Mucosa of rectum (tissue), 2 donors: ENCODE measurements at regions not wholly inside any gene's neighbourhood (a gene's known extent, or its start where the extent isn't known, plus 50 kb on each side); places are given as distances from the start of the nearest gene placed in this dataset.
A peak's percentile ranks its signal among the peaks of the same experiment; 100 is the strongest.
"Not testable (repeated sequence)": the region's sequence is repeated elsewhere in the genome, so short reads cannot be mapped to it uniquely, and the experiment has no call there.

Source experiments
- H3K27ac ChIP-seq, 2 donors: one replicate each; pipeline ENCODE4 v1.7.0; 2013; ENCODE audit warnings: inconsistent platforms in 2 of 2, low read depth in 2 of 2, low read length in 2 of 2
- H3K27me3 ChIP-seq, 2 donors: one replicate each; pipeline ENCODE4 v1.7.0; 2013; ENCODE audit warnings: low read length in 2 of 2; ENCODE audit not compliant: control insufficient read depth in 2 of 2, insufficient read depth in 2 of 2
- H3K36me3 ChIP-seq, 2 donors: one replicate each; pipeline ENCODE4 v1.7.0; 2013; ENCODE audit warnings: low read length in 2 of 2; ENCODE audit not compliant: control insufficient read depth in 2 of 2, insufficient read depth in 2 of 2
- H3K4me1 ChIP-seq, 2 donors: one replicate each; pipeline ENCODE4 v1.7.0; 2013; ENCODE audit warnings: low read length in 2 of 2, mild to moderate bottlenecking in 1 of 2; ENCODE audit not compliant: control insufficient read depth in 2 of 2, insufficient read depth in 2 of 2
- H3K4me3 ChIP-seq, 2 donors: one replicate each; pipeline ENCODE4 v1.7.0; 2013; ENCODE audit warnings: low read length in 2 of 2
- H3K9ac ChIP-seq, 2 donors: one replicate each; pipeline ENCODE4 v1.7.0; 2013; ENCODE audit warnings: low read length in 2 of 2, low read depth in 1 of 2, mild to moderate bottlenecking in 1 of 2
- H3K9me3 ChIP-seq, 2 donors: one replicate each; pipeline ENCODE4 v1.7.0; 2013; ENCODE audit warnings: low read length in 2 of 2; ENCODE audit not compliant: control insufficient read depth in 2 of 2
- donor health status: healthy.
- donor health status: Normal muscosa, but diverticular disease.

DNA sequence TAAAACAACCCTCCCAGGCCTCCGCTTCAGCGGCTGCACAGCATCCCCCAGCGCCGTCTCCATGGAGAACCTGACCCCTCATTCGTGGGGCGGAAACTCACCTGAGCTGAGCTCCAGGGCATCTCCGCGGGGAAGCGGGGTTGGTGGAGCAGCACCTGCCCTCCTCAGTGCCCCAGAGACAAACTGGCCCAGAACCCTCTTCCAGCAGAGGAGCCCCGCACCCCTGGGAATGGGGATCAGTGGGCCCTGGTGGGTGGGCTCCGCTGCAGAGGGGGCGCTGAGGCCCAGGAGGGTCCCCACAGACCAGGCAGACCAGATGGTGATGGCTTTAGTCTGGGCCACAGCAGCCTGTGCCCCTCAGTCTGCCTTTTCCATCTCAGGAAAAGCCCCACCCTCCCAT is 261.2 kb downstream of the ADGRD1 start:
- not testable (repeated sequence) for H3K4me1 ChIP-seq, H3K36me3 ChIP-seq, H3K27me3 ChIP-seq

DNA sequence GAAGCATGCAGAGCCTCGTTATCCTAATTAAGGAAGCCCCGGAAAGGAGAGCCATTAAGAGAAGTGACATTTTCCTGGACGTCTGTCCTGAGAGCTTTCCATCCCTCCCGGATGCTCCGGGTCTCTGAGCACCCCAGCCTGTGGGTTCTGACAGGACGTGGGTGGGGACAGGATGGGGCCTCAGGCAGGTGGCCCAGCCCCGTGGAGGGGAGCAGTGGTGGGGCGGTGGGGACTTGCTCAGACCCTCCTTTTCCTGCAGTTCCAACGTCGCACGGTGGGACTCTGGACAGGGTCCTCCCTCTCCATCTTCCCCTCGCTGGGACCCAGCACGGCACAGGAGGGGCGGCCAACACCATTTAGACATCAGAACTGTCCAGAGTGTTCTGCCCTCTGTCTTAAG is 262.9 kb downstream of the ADGRD1 start:
- H3K36me3 ChIP-seq, H3K4me1 ChIP-seq, H3K27ac ChIP-seq, H3K9ac ChIP-seq, H3K9me3 ChIP-seq, H3K4me3 ChIP-seq, H3K27me3 ChIP-seq: not testable (repeated sequence)

More for the DNA sequence above, 261.2 kb downstream of the ADGRD1 start:
- not testable (repeated sequence) for H3K9me3 ChIP-seq, H3K9ac ChIP-seq, H3K4me3 ChIP-seq, H3K27ac ChIP-seq

GRCh38 chr12:131217024-131217586 is 263.4 kb downstream of the ADGRD1 start:
- H3K9me3 ChIP-seq: no peaks in the 10 kb centered on the region
- H3K4me3 ChIP-seq: no peak overlapping the region
- peaks cover 0 to 8% of the 10 kb centered on the region in 2 donors for H3K4me1 ChIP-seq
- peaks cover 2 to 5% of the 10 kb centered on the region in 2 donors for H3K27me3 ChIP-seq
- H3K9ac ChIP-seq: no peak overlapping the region
- H3K36me3 ChIP-seq: no peaks in the 10 kb centered on the region
- no peak overlapping the region for H3K27ac ChIP-seq

DNA sequence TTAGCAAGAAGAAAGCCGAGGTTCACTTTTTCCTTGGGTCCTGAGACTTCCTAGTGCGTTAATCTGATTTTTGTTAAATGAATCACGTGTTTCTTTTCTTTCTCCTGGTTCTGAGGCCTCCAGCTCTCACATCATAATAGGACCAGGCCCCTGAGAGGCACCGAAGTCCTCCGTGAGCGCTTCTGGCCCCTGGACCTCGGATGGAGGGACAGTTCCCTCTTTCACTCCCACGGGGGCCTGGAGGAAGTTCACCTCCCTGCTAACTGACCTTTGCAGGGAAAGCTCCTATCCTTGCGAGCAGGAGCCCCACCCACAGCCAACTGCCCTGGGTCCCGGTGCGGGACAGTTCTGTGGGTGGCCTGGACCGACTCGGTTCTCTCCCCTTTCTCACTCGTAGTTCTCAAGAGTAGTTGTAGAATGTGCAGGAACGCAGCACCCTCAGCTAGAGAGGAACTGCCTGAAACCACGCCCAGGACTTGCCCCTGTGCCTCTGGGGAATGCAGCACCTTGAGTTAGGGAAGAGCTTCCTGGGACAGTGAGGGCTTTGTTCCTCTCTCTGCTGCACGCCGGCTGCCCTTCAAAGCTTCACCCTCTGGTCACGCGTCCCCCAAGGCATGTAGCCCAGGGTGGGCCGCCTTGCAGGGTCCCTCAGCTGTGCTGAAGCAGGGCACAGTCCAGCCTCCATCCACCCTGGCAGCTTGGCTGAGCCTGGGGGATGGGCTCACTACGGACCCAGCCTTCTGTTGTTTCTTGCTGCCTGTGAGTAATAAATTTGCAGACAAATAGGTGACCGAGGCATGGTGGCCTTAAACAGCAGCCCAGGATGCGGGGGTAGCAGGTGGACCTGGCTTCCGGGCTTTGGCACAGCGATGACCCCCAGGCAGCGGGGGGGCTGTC is 264.6 kb downstream of the ADGRD1 start:
- Histone ChIP-seq H3K9ac (no peak overlapping the region), H3K36me3 (no peaks in the 10 kb centered on the region), H3K27ac (no peak overlapping the region), H3K27me3 (peaks cover 2 to 5% of the 10 kb centered on the region in 2 donors), H3K4me1 (peaks cover 8% of the 10 kb centered on the region in 2 donors), H3K9me3 (no peaks in the 10 kb centered on the region), H3K4me3 (no peak overlapping the region)

DNA sequence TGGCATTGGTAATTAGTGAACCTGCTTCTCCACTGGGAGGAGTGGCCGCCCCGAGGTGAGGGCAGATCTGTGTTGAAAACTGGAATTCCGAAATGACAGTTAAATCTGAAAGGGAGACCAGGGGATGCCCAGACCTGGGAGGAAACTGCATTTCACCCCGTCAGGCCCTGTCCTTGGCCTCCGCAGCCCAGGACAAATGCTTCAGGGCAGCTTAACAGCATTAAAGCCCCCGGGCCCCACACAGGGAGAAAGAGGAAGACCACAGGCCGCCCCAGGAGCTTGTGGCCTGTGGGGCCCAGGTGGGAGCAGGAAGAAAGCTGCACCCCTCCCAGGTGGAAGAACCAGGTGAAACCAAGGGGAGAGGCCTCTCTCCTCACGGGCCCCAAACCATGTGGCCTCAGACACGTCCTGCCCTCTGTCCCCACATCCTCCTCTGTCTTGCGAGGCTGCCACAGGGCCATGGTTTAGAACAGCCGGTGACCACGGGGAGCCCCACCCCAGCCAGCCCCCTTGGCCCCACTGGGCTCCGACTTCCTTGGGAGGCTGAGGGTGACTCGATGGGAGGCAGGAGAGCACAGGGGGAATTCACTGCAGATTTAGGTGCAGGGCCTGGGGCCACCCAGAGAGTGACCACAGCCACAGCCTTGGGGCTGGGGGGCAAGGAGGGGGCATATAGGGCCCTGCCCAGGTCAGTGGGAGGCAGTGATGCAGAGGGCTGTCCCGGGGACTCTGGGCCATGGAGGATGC is 265.4 kb downstream of the ADGRD1 start:
- H3K4me3 ChIP-seq: no peak overlapping the region
- no peaks in the 10 kb centered on the region for H3K9me3 ChIP-seq
- H3K27me3 ChIP-seq: peaks cover 2 to 5% of the 10 kb centered on the region in 2 donors
- no peak overlapping the region for H3K9ac ChIP-seq
- H3K27ac ChIP-seq: no peak overlapping the region
- H3K36me3 ChIP-seq: no peaks in the 10 kb centered on the region
- H3K4me1 ChIP-seq: peaks cover 8% of the 10 kb centered on the region in 2 donors

GRCh38 chr12:131219670-131220330 is 266.1 kb downstream of the ADGRD1 start:
- H3K4me1 ChIP-seq: peaks cover 8% of the 10 kb centered on the region in 2 donors
- peaks cover 2 to 5% of the 10 kb centered on the region in 2 donors for H3K27me3 ChIP-seq
- H3K27ac ChIP-seq: no peak overlapping the region
- no peaks in the 10 kb centered on the region for H3K36me3 ChIP-seq
- H3K9ac ChIP-seq: no peak overlapping the region
- no peak overlapping the region for H3K4me3 ChIP-seq
- no peaks in the 10 kb centered on the region for H3K9me3 ChIP-seq

DNA sequence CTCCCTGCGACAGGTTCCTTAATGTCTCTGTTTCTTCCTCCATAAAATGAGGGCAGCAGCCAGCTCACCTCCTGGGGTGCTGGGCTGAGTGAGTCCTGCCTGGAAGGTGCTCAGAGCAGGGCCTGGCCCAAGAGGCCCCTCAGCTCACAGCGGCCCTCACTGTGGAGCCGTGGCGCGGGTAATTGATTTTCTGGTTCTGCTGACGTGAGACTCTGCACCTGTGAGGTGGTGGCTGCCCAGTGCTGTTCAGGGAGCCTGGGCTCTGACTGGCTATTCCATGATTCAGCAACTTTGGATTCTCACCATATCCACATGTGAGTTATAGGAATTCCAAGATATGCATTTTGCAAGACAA is 266.6 kb downstream of the ADGRD1 start:
- Histone ChIP-seq H3K9me3 (no peaks in the 10 kb centered on the region), H3K9ac (no peak overlapping the region), H3K27ac (no peak overlapping the region), H3K4me1 (peaks cover 8% of the 10 kb centered on the region in 2 donors), H3K4me3 (no peak overlapping the region), H3K27me3 (peaks cover 2 to 5% of the 10 kb centered on the region in 2 donors), H3K36me3 (no peaks in the 10 kb centered on the region)

DNA sequence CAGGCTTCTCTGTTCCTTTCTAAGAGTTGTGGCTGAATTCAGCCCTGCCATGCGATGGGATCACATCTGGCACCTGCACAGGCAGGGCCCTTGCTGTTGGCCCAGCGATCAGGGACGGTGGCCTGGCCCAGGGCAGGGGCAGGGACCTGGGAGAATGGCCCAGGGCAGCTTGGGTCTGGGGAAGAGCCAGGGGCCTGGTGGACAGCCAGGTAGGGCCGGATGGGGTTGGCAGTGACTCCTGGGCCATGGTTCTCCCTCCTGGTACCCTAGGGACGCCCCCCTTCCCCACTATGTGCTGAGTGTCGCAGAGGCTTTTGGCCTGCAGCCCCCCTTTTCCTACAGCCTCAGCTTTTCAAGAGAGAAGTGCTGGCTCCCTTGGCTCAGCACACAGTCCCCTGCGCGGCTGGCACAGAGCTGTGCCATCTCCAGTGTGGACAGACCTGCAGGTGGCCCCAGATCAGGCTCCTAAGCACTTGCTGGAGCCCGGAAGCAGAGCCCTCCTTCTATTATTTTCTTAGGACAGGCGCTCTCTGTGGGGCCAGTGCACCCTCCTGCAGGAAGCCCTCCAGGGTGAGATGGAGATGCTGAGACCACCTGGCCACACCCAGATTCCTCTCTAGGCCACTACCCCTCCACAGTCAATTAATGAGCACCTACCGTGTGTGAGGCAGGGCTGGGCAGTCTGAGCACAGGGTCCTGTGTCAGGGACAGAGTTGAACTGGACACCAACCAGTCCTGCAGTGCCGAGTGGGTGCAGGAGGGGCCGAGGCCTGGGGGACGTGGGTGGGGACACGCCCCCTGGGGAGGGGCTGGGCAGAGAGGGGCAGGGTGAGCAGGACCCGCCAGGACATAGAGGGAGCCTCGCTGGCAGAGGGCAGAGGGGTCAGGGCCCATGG is 267.6 kb downstream of the ADGRD1 start:
- H3K27ac ChIP-seq: no peak overlapping the region
- no peaks in the 10 kb centered on the region for H3K9me3 ChIP-seq
- peaks cover 8% of the 10 kb centered on the region in 2 donors for H3K4me1 ChIP-seq
- no peak overlapping the region for H3K9ac ChIP-seq
- no peak overlapping the region for H3K4me3 ChIP-seq
- no peaks in the 10 kb centered on the region for H3K36me3 ChIP-seq
- H3K27me3 ChIP-seq: peaks cover 2 to 5% of the 10 kb centered on the region in 2 donors

DNA sequence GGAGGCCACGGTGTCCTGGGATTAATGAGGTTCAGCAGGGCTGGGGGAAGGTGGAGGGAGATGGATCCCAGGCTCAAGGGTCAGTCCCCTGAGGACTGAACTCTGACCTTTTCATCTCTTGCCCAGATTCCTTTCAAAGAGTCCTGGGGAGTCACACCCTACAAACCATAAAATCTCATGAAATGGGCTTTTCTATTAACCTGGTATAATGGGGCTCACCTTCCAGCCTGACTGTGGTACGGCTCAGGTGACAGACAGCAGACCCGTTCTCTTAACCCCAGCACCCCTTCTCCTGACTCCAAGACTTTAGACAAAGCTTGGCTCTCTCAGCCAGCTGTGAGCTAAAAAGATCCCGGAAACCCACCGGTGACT is 268.2 kb downstream of the ADGRD1 start:
- H3K9ac ChIP-seq: no peak overlapping the region
- peak overlapping the region in 1 of 2 donors; percentile 37 for H3K4me3 ChIP-seq
- no peak overlapping the region for H3K27ac ChIP-seq
- no peaks in the 10 kb centered on the region for H3K9me3 ChIP-seq
- peaks cover 8% of the 10 kb centered on the region in 2 donors for H3K4me1 ChIP-seq
- H3K36me3 ChIP-seq: no peaks in the 10 kb centered on the region
- H3K27me3 ChIP-seq: peaks cover 2 to 5% of the 10 kb centered on the region in 2 donors
